Epidermal melanocyte (primary cell): ENCODE measurements at regions not wholly inside any gene's neighbourhood (a gene's known extent, or its start where the extent isn't known, plus 50 kb on each side); places are given as distances from the start of the nearest gene placed in this dataset.
"Not testable (repeated sequence)": the region's sequence is repeated elsewhere in the genome, so short reads cannot be mapped to it uniquely, and the experiment has no call there.

Source experiments
- DNase-seq: peaks from one replicate; pipeline ENCODE4 v3.0.0; 2011; ENCODE audit warnings: low spot score; ENCODE audit not compliant: insufficient read length

GRCh38 chr1:188812836-188813573 is 1664.7 kb downstream of the BRINP3 start:
- not testable (repeated sequence) for DNase-seq

GRCh38 chr1:188817814-188818213 is 1659.8 kb downstream of the BRINP3 start:
- DNase-seq = no peak

GRCh38 chr1:188822248-188822647 is 1655.4 kb downstream of the BRINP3 start:
- no peak for DNase-seq

DNA sequence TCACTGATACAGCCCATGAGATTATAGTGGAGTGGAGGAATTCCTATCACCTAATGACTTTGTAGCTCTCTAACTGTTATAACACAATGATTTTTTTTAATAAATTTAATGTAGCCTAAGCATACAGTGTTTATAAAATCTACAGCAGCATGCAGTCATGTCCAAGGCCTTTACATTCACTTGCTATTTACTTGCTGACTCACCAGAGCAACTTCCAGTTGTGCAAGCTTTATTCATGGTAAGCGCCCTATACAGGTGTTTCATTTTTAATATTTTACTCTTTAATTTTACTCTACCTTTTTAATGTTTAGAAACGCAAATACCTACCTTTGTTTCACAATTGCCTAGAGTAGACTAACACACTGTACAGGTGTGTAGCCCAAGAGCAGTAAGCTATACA is 1652.2 kb downstream of the BRINP3 start:
- DNase-seq = no peak

DNA sequence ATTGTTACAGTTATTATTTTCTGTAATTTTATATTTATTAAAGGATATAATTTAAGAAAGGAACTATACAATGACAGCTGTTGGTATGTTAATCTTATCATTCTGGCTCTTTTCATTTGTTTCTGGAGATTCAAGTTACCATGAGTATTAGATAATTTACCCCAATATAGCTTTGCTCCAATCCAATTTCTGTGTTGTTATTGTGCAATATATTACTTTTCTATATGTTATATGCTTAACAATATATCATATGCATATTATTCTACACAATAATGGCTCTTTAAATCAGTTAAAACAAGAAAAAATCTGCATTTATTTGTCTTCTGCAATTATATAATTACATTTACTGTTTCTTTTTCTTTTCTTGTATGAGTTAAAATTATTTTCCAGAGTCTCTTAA is 1650.9 kb downstream of the BRINP3 start:
- no peak for DNase-seq

GRCh38 chr1:188827400-188827799 is 1650.3 kb downstream of the BRINP3 start:
- no peak for DNase-seq

DNA sequence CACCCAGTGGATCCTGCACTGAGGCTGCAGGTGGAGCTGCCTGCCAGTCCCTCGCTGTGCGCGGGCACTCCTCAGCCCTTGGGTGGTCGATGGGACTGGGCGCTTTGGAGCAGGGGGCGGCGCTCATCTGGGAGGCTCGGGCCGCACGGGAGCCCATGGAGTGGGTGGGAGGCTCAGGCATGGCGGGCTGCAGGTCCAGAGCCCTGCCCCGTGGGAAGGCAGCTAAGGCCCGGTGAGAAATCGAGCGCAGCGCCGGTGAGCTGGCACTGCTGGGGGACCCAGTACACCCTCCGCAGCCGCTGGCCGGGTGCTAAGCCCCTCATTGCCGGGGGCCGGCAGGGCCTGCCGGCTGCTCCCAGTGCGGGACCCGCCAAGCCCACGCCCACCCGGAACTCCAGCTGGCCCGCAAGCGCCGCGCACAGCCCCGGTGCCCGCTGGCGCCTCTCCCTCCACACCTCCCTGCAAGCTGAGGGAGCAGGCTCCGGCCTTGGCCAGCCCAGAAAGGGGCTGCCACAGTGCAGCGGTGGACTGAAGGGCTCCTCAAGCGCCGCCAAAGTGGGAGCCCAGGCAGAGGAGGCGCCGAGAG is 1636.5 kb downstream of the BRINP3 start:
- DNase-seq = not testable (repeated sequence)

- DNase-seq = no peak
These were observed 1631.2 kb downstream of the BRINP3 start for GRCh38 chr1:188846468-188846867.

- DNase-seq = no peak
These were observed 1620.1 kb downstream of the BRINP3 start for GRCh38 chr1:188857526-188858087.

DNA sequence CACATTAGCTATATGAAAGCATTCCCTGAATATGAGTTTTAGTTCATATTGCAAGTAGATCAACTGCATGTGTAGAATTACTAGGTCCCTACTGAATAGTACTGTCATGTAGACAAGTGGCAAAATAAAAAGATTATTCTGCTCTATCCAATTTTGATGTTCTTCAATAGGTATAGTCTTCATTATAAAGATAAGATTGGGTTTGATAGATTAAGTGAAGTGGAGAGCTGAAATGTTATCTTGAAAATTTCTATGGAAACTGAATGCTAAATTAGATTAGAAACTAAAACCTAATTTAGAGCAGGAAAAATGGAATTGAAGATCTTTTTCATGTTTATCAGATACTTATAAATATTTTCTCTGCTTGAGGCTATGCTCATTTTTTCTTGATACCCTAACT is 1610.0 kb downstream of the BRINP3 start:
- DNase-seq = no peak

DNA sequence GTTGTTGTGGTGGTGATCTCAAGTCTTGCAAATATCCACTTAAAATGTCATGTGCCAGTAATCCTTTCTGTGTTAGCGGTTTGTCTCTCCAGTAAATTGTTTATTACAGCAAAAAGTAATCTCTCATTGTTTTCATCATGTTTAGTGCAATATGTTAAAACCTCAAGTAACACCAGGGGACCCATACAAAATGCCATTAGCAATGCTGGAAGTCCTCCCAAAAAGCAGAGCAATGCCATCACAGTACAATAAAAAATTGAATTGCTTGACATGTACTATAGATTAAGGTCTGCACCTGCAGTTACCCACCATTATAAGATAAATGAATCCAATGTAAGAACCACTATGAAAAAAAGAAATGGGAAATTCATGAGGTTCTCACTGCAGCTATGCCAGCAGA is 1606.5 kb downstream of the BRINP3 start:
- DNase-seq = no peak

DNA sequence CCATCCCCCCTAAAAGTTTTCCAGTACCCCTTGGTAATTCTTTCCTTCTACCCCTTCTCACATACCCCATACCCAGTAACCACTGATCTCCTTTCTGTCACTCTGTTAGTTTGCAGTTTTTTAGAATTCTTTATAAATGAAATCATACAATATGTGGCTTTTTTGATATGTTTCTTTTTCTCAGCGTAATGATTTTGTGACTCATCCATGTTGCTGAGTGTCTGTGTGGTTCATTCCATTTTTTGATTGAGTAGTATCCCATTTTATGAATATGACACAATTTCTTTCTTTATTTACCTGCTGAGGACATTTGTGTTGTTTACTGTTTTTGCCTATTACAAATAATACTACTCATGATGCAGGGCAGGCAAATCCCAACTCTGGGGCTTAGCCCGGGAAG is 1605.3 kb downstream of the BRINP3 start:
- no peak for DNase-seq

DNA sequence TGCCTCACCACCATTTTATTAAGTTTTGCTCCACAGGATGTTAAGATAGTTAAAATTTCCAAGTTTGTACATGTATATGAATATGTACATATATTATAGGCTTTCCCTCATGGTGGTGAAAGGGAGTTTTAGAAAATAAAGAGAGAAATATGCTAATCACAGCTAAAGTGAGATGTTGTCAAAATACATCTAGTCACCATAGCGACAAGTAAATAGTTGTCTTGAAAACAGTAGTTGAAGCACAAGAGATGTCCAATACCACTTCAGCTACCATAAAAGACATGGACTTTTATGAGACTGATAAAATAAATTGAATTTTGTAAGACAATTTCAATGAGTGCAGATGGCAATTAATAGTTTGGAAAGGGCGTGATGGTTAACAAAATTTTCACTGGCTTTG is 1600.0 kb downstream of the BRINP3 start:
- DNase-seq = no peak

DNA sequence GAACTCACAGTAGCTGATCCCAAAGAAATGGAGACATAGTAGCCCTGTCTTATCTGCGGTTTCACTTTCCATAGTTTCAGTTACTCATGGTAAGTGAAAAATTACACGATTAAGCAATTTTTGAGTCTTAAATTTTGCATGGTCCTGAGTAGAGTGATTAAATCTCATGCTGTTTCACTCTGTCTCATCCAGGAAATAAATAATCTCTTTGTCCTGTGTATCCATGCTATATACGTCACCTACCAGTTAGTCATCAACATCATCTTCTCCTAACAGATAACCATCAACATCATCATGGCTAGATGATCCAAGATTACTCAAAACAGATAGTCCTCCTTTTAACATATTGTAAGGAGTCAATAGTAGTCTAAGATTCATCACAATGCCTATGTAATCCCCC is 1589.3 kb downstream of the BRINP3 start:
- DNase-seq = no peak

DNA sequence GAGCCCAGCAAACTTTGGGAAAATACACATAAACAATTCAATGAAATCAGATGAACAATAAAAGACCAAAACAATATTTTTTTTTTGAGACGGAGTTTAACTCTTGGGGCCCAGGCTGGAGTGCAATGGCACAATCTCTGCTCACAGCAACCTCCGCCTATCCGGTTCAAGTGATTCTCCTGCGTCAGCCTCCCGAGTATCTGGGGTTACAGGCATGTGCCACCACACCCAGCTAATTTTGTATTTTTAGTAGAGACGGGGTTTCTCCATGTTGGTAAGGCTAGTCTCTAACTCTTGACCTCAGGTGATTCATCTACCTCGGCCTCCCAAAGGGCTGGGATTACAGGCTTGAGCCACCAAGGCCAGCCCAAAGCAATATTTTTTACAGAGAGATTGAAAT is 1588.5 kb downstream of the BRINP3 start:
- DNase-seq = no peak

DNA sequence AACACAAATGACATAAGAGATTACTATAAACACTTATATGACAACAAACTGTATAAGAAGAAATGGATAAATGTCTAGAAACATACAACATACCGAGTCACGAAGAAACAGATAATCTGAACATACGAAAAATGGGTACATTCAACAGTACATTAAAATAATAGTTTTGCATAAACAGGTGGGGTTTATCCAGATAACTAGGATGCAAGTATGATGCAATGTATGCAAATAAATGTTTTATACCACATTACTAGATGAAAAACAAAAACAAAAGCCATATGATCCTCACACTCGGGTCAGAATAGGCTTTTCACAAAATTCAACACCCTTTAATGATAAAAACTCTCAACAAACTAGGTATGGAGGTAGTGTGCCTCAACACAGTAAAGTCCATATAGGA is 1585.7 kb downstream of the BRINP3 start:
- no peak for DNase-seq

GRCh38 chr1:188895611-188896010 is 1582.1 kb downstream of the BRINP3 start:
- no peak for DNase-seq

DNA sequence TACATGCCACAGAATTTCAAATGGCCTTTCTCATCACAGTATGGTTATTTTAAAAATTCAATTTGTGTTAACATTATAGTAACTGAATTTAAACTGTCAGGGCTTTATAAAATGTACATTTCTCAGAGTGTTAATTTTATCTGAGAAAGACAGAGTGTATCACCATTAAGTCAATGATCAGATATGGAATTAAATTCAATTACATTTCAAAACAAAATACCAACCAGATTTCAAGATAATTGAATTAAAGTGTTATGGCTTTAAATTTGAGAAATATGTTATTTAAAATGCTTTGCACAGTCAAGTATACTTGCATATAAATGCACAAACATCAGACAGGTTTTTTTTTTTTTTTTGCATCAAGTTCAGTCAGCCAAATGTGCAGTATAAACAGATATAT is 1574.4 kb downstream of the BRINP3 start:
- no peak for DNase-seq

GRCh38 chr1:188904201-188904600 is 1573.5 kb downstream of the BRINP3 start:
- DNase-seq = no peak

DNA sequence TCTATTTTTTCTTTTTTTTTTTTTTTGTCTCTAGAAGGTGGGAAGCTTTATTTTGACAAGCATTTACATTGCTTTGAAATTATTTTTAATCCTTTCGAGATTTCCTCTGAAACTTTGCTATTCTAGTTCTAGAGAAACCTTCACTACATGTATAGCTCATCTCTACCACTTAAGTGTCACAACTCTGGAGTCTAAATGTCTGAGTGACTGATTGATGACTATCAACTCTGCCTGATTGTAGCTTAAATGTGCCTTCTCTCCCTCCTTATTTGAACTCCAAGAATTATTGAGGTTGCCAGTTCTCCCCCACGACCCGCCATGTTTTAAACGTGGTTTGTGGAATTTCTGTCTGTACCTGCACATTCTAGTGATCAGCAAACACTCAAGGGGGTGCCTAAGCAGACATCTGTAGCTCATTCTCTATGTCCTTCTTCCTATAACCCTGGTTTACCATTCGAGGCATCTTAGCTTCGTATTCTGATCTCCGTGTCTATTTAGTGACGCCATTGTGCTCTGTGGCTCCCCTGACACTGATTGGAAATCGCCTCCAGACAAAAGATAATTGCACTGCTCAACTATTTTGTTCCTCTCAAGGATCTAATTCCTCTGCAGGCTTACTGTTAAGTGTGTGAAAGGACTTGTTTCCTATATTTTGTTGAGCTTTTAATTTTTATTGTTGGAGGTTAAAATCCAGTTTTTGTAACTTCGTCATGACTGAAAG is 1570.6 kb downstream of the BRINP3 start:
- no peak for DNase-seq

DNA sequence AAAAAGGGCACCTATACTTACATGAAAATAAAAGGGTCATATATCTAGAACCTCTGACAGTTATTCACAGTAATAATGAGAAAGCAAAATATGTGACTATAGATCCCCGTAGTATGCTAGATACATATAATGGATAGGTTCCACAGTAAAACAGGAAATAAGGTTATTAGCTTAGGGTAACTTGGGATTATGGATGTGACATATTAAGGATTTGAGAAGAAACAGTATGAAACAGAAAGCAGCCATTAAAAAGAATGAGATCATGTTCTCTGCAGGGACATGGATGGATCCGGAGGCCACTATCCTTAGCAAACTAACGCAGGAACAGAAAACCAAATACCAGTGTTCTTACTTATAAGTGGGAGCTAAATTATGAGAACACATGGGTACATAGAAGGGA is 1547.3 kb downstream of the BRINP3 start:
- DNase-seq = no peak

- no peak for DNase-seq
These were observed 1546.2 kb downstream of the BRINP3 start for GRCh38 chr1:188931506-188931905.
